Uterus (tissue), 3 donors: ENCODE measurements at regions not wholly inside any gene's neighbourhood (a gene's known extent, or its start where the extent isn't known, plus 50 kb on each side); places are given as distances from the start of the nearest gene placed in this dataset.

Experiments
- DNase-seq, 2 donors: peaks; one replicate each; pipeline ENCODE4 v3.0.0-alpha.2; 2019 to 2020
- H3K27ac ChIP-seq, 2 donors: fragments of 200-600 bp; sonication (generic); 1 replicate in 1 of 2; 2 replicates in 1 of 2; pipeline ENCODE4 v1.5.1; 2016 to 2018
- H3K27me3 ChIP-seq, 2 donors: fragments of 200-600 bp; sonication (generic); one replicate each; pipeline ENCODE4 v1.5.1; 2018 to 2019; ENCODE audit warnings: control low read depth in 1 of 2
- H3K36me3 ChIP-seq, 2 donors: fragments of 200-600 bp; sonication (generic); one replicate each; pipeline ENCODE4 v1.5.1; 2019; ENCODE audit warnings: control low read depth in 1 of 2
- H3K4me1 ChIP-seq, 2 donors: fragments of 200-600 bp; sonication (generic); one replicate each; pipeline ENCODE4 v1.5.1; 2018 to 2019; ENCODE audit warnings: control low read depth in 1 of 2
- H3K4me3 ChIP-seq, 2 donors: fragments of 200-600 bp; sonication (generic); 1 replicate in 1 of 2; 2 replicates in 1 of 2; pipeline ENCODE4 v1.5.1; 2018 to 2019; ENCODE audit warnings: mild to moderate bottlenecking in 1 of 2
- H3K9me3 ChIP-seq, 2 donors: fragments of 200-600 bp; sonication (generic); one replicate each; pipeline ENCODE4 v1.5.1; 2019; ENCODE audit warnings: control low read depth in 1 of 2
- POLR2A ChIP-seq, 2 donors: fragments of 450-650 bp; IDR thresholded peaks; one replicate each; pipeline ENCODE4 v1.6.1; 2016; ENCODE audit warnings: antibody characterized with exemption in 2 of 2, mild to moderate bottlenecking in 1 of 2, moderate library complexity in 1 of 2
- intact Hi-C: fragments of 100-400 bp; cut with DNase I; formaldehyde crosslinking; loops from one replicate; pipeline ENCODE4 v1.15.1; 2023; ENCODE audit warnings: low total_unique reads
- TF ChIP-seq, protein P1 (sequence below), 4 experiments: fragments of 200-600 bp in 2 of 4; fragments of 450-650 bp in 2 of 4; sonication (generic) in 2 of 4; IDR thresholded peaks; one replicate each; pipeline ENCODE4 v1.5.1; 2016 to 2019; ENCODE audit warnings: antibody characterized with exemption in 4 of 4, mild to moderate bottlenecking in 2 of 4, moderate library complexity in 1 of 4
- donor health status: DM: yes; HTN: yes; CAD: no.

DNA sequence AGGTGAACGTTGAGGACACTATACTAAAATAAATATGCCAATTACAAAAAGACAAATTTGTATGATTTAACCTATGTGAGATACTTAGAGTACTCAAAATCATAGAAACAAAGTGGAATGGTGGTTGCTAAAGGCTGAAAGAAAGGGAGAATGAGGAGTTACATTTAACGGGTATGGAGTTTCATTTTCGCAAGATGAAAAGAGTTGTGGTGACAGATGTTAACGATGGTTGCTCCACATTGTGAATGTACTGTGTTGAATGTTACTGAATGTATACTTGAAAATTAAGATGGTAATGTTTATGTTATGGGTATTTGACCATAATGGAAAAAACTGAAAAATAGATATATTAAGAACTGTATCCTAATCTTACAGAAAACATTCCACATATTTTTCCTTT, 51.3 kb upstream of the MOCS2 start:
- no peaks in the 10 kb centered on the region for H3K36me3 ChIP-seq
- H3K27ac ChIP-seq = no peak overlapping the region
- TF ChIP-seq, protein P1, sequence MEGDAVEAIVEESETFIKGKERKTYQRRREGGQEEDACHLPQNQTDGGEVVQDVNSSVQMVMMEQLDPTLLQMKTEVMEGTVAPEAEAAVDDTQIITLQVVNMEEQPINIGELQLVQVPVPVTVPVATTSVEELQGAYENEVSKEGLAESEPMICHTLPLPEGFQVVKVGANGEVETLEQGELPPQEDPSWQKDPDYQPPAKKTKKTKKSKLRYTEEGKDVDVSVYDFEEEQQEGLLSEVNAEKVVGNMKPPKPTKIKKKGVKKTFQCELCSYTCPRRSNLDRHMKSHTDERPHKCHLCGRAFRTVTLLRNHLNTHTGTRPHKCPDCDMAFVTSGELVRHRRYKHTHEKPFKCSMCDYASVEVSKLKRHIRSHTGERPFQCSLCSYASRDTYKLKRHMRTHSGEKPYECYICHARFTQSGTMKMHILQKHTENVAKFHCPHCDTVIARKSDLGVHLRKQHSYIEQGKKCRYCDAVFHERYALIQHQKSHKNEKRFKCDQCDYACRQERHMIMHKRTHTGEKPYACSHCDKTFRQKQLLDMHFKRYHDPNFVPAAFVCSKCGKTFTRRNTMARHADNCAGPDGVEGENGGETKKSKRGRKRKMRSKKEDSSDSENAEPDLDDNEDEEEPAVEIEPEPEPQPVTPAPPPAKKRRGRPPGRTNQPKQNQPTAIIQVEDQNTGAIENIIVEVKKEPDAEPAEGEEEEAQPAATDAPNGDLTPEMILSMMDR (IDR thresholded peaks at IDR 0.05) = no peak
- TF ChIP-seq POLR2A (IDR thresholded peaks at IDR 0.05) = no peak
- H3K9me3 ChIP-seq = no peaks in the 10 kb centered on the region
- no peaks in the 10 kb centered on the region for H3K4me1 ChIP-seq
- intact Hi-C loops = no loop called here
- no peak overlapping the region for H3K4me3 ChIP-seq
- no peaks in the 10 kb centered on the region for H3K27me3 ChIP-seq
- no peak for DNase-seq

DNA sequence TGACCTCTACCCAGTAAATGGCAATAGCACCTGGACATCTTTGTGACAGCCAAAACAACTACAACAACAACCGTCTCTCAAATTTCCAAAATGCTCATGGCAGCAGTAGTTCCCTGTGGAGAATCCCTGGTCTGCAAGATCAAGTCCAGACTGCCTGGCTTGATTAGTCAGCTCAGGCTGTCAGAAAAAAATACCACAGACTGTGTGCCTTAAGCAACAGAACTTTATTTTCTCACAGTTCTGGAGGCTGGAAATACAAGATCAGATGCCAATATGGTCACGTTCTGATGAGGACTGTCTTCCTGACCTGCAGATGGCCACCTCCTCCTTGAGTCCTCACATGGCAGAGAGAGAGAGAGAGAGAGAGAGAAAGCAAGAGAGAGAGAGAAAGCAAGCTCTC, 52.3 kb upstream of the MOCS2 start:
- Histone ChIP-seq H3K4me1 (no peaks in the 10 kb centered on the region), H3K27me3 (no peaks in the 10 kb centered on the region), H3K27ac (no peak overlapping the region), H3K36me3 (no peaks in the 10 kb centered on the region), H3K9me3 (no peaks in the 10 kb centered on the region), H3K4me3 (no peak overlapping the region)
- TF ChIP-seq, protein P1 (IDR thresholded peaks at IDR 0.05) = no peak
- TF ChIP-seq POLR2A (IDR thresholded peaks at IDR 0.05) = no peak
- no peak for DNase-seq
- intact Hi-C loops = no loop called here

DNA sequence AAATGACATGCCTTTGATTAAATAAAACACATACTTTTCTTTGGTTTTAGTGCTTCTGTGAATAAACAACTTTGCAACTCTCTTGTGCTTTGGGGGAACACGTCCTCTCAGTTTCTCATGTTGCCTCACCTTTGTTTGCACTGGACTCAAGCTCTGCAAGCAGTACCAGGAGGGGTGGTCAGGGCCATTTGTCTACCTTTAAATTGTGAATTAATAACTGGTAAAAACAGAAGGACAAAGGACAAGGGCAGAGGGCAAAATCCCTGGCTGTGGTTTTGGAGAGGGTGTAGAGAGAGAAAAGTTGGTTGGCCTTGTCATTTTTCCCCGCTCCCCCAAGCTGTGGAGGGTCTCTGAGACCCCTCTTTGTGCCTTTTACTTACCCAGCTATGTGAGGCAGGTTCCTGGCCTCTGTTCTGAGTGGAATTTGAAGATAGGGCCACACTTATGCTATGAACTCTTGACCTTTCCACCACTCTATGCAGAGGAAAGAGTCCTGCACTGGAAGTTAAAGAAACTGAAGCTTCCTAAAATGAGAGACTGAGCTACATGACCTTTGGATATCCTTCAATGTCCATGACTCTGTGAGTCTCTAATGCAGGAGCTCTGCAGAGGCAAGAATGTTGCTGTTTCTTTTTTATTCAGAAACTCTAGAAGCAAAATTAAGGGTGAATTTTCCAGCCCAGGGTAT, 55.1 kb upstream of the MOCS2 start:
- intact Hi-C loops = no loop called here
- Histone ChIP-seq H3K36me3 (no peaks in the 10 kb centered on the region), H3K9me3 (no peaks in the 10 kb centered on the region), H3K4me3 (no peak overlapping the region), H3K4me1 (no peaks in the 10 kb centered on the region), H3K27ac (no peak overlapping the region), H3K27me3 (no peaks in the 10 kb centered on the region)
- TF ChIP-seq, protein P1 (IDR thresholded peaks at IDR 0.05) = no peak
- TF ChIP-seq POLR2A (IDR thresholded peaks at IDR 0.05) = no peak
- no peak for DNase-seq

DNA sequence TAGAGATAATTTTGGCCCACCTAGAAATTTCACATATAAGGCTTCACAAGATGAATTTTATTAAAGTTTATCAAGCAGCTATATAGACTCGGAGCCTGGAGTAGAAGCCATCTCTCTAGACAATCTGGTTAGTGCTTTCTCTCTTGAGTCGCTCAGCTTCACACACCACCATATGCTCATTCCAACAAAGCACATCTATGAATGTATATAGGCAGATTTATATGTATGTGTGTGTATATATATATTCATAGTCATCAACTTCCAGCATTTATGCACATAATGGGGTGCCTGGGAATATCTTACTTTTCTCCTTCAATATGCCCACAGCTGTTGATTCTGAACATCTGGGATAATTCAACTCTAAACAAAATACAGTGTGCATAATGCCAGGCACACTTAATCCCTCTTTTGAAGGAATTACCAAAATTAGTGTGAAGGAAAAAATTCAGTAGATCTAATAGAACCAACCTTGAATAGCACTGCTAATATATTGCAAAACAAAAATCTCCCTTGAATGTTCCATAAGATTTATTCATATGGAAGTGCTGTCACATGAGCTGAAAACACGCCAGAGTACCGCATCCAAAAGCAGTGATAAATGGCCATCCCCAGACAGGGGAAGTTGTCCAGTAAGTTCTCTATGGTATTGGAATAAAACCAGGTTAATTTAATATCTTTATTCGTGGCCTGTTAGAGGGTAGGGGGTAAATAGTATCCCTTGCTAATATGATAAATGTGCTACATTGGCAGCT, 56.0 kb upstream of the MOCS2 start:
- Histone ChIP-seq H3K4me3 (no peak overlapping the region), H3K27ac (no peak overlapping the region), H3K4me1 (no peaks in the 10 kb centered on the region), H3K9me3 (no peaks in the 10 kb centered on the region), H3K36me3 (no peaks in the 10 kb centered on the region), H3K27me3 (no peaks in the 10 kb centered on the region)
- DNase-seq = no peak
- TF ChIP-seq, protein P1 (IDR thresholded peaks at IDR 0.05) = no peak
- TF ChIP-seq POLR2A (IDR thresholded peaks at IDR 0.05) = no peak
- intact Hi-C loops = no loop called here

DNA sequence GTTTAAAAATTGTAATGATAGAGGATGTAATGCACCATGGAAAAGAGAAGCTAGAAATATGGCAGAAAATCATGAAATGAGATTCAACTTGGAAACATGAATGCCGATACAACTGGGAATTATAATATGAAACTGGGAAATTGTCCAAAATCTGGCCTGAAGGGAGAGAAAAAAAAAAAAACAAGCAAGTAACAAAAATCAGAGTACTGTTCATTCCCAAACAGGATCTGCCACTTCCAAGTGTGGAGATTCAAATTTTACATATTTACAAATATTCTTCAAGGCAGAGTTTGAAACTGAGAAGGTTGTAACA, 56.6 kb upstream of the MOCS2 start:
- intact Hi-C loops = no loop called here
- Histone ChIP-seq H3K9me3 (no peaks in the 10 kb centered on the region), H3K4me3 (no peak overlapping the region), H3K36me3 (no peaks in the 10 kb centered on the region), H3K27ac (no peak overlapping the region), H3K27me3 (no peaks in the 10 kb centered on the region), H3K4me1 (no peaks in the 10 kb centered on the region)
- no peak for TF ChIP-seq POLR2A (IDR thresholded peaks at IDR 0.05)
- TF ChIP-seq, protein P1 (IDR thresholded peaks at IDR 0.05) = no peak
- no peak for DNase-seq
